ENCODE measurements at regions not wholly inside any gene's neighbourhood (a gene's known extent, or its start where the extent isn't known, plus 50 kb on each side); places are given as distances from the start of the nearest gene placed in this dataset.
"Not testable (repeated sequence)": the region's sequence is repeated elsewhere in the genome, so short reads cannot be mapped to it uniquely, and the experiment has no call there.

GRCh38 chr13:22929381-22930126, 251.2 kb upstream of the SGCG start:
- TF ChIP-seq MYC (IDR thresholded peaks at IDR 0.05; ENCODE audit: low read depth, low read length) (no peak), CTCF (IDR thresholded peaks at IDR 0.05; ENCODE audit: low read depth, low read length) (no peak), POLR2A (IDR thresholded peaks at IDR 0.05; ENCODE audit: extremely low read depth, insufficient read length) (no peak)
- TF ChIP-seq, protein P1, sequence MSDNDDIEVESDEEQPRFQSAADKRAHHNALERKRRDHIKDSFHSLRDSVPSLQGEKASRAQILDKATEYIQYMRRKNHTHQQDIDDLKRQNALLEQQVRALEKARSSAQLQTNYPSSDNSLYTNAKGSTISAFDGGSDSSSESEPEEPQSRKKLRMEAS (IDR thresholded peaks at IDR 0.05; ENCODE audit: low read depth, low read length): no peak
- DNase-seq (ENCODE audit: low read depth): no peak
- no peak overlapping the region for H3K4me3 ChIP-seq (ENCODE audit: low read depth, low read length)

GRCh38 chr13:22931576-22931975, 249.2 kb upstream of the SGCG start:
- no peak overlapping the region for H3K4me3 ChIP-seq (ENCODE audit: low read depth, low read length)
- no peak for TF ChIP-seq POLR2A (IDR thresholded peaks at IDR 0.05; ENCODE audit: extremely low read depth, insufficient read length)
- no peak for DNase-seq (ENCODE audit: low read depth)

DNA sequence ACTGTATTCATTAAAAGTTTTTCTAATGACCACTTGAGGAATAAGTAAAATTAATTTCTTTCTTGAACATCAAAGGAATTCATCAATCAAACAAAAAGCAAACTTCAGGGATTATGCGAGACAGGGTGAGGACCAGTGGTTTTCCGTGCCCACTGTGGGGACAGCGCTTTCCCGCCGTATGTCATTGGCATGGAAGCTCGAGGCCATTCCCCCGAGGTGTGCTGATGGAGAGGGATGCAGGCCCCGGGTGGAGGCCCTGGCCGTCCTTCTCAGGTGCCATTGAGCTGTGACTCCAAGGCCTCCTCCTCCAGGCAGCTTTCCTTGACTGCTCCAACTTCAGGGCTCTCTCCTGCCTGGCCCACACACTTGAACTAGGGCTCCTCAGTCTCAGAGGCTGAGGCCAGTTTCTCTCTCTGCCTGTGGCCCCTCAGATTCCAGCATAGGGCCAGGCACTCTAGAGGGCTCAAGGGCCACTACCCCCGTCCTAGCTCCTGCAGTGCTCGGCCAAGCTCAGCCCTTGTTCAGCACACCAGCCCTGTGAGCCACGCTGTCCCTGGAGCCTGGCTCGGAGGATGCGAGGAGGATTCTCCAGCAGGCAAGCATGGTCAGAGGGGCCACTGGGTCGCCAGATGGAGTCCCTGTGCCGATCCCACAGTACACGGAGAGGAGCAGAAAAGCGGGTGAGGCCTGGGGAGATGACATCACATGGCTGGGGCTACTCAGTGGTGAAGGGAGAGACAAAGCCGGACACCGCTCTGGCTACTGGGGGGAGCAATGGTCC, 248.0 kb upstream of the SGCG start:
- not testable (repeated sequence) for DNase-seq (ENCODE audit: low read depth); H3K4me3 ChIP-seq (ENCODE audit: low read depth, low read length)

- no peak for DNase-seq (ENCODE audit: low read depth)
- H3K4me3 ChIP-seq (ENCODE audit: low read depth, low read length): no peak overlapping the region
- TF ChIP-seq CTCF (IDR thresholded peaks at IDR 0.05; ENCODE audit: low read depth, low read length) (no peak), POLR2A (IDR thresholded peaks at IDR 0.05; ENCODE audit: extremely low read depth, insufficient read length) (no peak), MYC (IDR thresholded peaks at IDR 0.05; ENCODE audit: low read depth, low read length) (no peak)
- TF ChIP-seq, protein P1 (IDR thresholded peaks at IDR 0.05; ENCODE audit: low read depth, low read length): no peak
Observed at GRCh38 chr13:22933571-22934181, 247.1 kb upstream of the SGCG start.

DNA sequence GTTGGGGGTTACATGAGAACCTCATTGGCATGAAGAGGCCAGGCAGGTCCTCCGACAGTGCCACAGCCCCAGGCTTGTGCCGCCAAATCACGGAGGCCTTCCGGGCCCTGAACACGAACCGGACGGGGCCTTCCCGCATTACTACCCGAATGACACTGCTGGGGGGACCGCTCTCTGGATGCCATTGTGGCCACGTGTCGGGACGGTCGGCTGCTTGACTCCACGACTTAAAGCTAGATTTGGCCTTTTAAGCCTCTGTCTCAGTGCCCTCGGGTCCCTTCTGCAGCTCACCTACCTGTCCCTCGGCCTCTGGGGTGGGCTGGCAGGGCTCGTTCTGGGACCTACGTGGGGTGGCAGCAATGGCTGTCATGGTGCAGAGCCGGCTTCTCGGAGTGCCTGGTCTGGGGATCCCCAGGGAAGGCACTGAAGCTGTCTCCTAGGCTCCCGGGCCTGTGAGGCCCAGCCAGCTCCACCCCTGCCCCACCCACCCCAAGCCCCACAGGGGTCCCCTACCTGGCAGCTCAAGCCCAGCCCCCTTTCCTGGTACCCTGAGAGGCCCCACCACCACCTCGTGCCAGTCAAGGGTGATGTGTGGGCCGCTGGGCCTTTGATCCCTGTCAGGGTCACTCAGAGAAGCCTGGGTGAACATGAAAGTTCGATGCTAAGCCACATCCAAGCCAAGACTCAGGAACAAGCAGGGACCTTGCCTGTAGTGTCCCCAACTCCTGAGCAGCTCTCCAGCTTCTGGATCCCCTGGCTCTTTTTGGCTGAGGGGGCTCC, 245.8 kb upstream of the SGCG start:
- H3K4me3 ChIP-seq (ENCODE audit: low read depth, low read length): no peak overlapping the region
- no peak for TF ChIP-seq MYC (IDR thresholded peaks at IDR 0.05; ENCODE audit: low read depth, low read length)
- no peak for TF ChIP-seq POLR2A (IDR thresholded peaks at IDR 0.05; ENCODE audit: extremely low read depth, insufficient read length)
- TF ChIP-seq, protein P1 (IDR thresholded peaks at IDR 0.05; ENCODE audit: low read depth, low read length): no peak
- TF ChIP-seq CTCF (IDR thresholded peaks at IDR 0.05; ENCODE audit: low read depth, low read length): no peak
- no peak for DNase-seq (ENCODE audit: low read depth)

DNA sequence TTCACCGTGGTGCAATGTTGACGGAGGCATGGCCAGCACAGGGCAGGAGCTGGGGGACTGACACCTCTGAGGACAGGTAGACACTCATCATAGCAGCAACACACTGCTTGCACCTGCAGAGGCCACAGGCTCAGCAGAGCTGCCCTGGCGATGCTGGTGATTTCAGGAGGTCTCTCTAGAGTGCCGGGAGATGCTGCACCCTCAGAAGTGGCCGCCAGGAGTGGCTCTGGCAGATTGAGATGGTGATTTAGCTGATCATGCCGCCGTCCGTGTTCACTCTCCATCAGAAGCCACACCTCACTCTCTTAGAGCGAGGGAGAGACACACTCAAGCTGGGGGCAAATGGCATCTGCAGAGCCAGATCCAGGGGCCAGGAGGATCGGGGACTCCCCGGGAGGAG, 244.6 kb upstream of the SGCG start:
- no peak for DNase-seq (ENCODE audit: low read depth)
- no peak for TF ChIP-seq MYC (IDR thresholded peaks at IDR 0.05; ENCODE audit: low read depth, low read length)
- TF ChIP-seq, protein P1 (IDR thresholded peaks at IDR 0.05; ENCODE audit: low read depth, low read length): no peak
- TF ChIP-seq CTCF (IDR thresholded peaks at IDR 0.05; ENCODE audit: low read depth, low read length): no peak
- no peak for TF ChIP-seq POLR2A (IDR thresholded peaks at IDR 0.05; ENCODE audit: extremely low read depth, insufficient read length)
- H3K4me3 ChIP-seq (ENCODE audit: low read depth, low read length): no peak overlapping the region
